Ishikawa (cell line): ENCODE measurements at regions not wholly inside any gene's neighbourhood (a gene's known extent, or its start where the extent isn't known, plus 50 kb on each side); places are given as distances from the start of the nearest gene placed in this dataset.

Experiments used
- CEBPB ChIP-seq: IDR thresholded peaks from 2 replicates; pipeline ENCODE4 v1.6.1; 2012
- CREB1 ChIP-seq: IDR thresholded peaks from 2 replicates; pipeline ENCODE4 v1.6.1; 2012; ENCODE audit warnings: low read depth
- EGR1 ChIP-seq: IDR thresholded peaks from 2 replicates; pipeline ENCODE4 v1.6.1; 2012
- EP300 ChIP-seq: IDR thresholded peaks from 2 replicates; pipeline ENCODE4 v1.6.1; 2012; ENCODE audit warnings: borderline replicate concordance
- FOXM1 ChIP-seq: IDR thresholded peaks from 2 replicates; pipeline ENCODE4 v1.6.1; 2012; ENCODE audit warnings: low read depth, borderline replicate concordance
- MAX ChIP-seq: IDR thresholded peaks from 2 replicates; pipeline ENCODE4 v1.6.1; 2012
- NFIC ChIP-seq: IDR thresholded peaks from 2 replicates; pipeline ENCODE4 v1.6.1; 2012
- RAD21 ChIP-seq: IDR thresholded peaks from 2 replicates; pipeline ENCODE4 v1.6.1; 2012; ENCODE audit warnings: low read depth
- REST ChIP-seq: IDR thresholded peaks from 2 replicates; pipeline ENCODE4 v1.6.1; 2012; ENCODE audit warnings: low read depth, mild to moderate bottlenecking
- TAF1 ChIP-seq: IDR thresholded peaks from 2 replicates; pipeline ENCODE4 v1.6.1; 2012; ENCODE audit warnings: low read depth, mild to moderate bottlenecking
- TCF12 ChIP-seq: IDR thresholded peaks from 2 replicates; pipeline ENCODE4 v1.6.1; 2012; ENCODE audit warnings: low read depth
- TEAD4 ChIP-seq: IDR thresholded peaks from 2 replicates; pipeline ENCODE4 v1.6.1; 2012
- USF1 ChIP-seq: IDR thresholded peaks from 2 replicates; pipeline ENCODE4 v1.6.1; 2012
- YY1 ChIP-seq: IDR thresholded peaks from 2 replicates; pipeline ENCODE4 v1.6.1; 2012; ENCODE audit warnings: low read depth
- ZBTB7A ChIP-seq: IDR thresholded peaks from 2 replicates; pipeline ENCODE4 v1.6.1; 2012; ENCODE audit warnings: low read depth

GRCh38 chr10:64458306-64458705 lies 937.1 kb downstream of the REEP3 start:
- TF ChIP-seq MAX (no peak), RAD21 (no peak), TAF1 (no peak), CREB1 (no peak), REST (no peak), NFIC (no peak), EP300 (no peak), EGR1 (no peak), ZBTB7A (no peak), FOXM1 (no peak), USF1 (no peak), TCF12 (no peak), CEBPB (no peak), YY1 (no peak), TEAD4 (no peak)

GRCh38 chr10:64463406-64463805 lies 942.2 kb downstream of the REEP3 start:
- TF ChIP-seq NFIC (no peak), TEAD4 (no peak), ZBTB7A (no peak), RAD21 (no peak), YY1 (no peak), TAF1 (no peak), EP300 (no peak), TCF12 (no peak), CREB1 (no peak), USF1 (no peak), CEBPB (no peak), REST (no peak), FOXM1 (no peak), MAX (no peak), EGR1 (no peak)

GRCh38 chr10:64465653-64466052 lies 944.5 kb downstream of the REEP3 start:
- TF ChIP-seq EGR1: no peak
- no peak for TF ChIP-seq CREB1
- TF ChIP-seq ZBTB7A: no peak
- no peak for TF ChIP-seq RAD21
- TF ChIP-seq TEAD4: no peak
- no peak for TF ChIP-seq CEBPB
- no peak for TF ChIP-seq USF1
- TF ChIP-seq YY1: no peak
- no peak for TF ChIP-seq MAX
- TF ChIP-seq FOXM1: no peak
- TF ChIP-seq TAF1: no peak
- no peak for TF ChIP-seq TCF12
- no peak for TF ChIP-seq REST
- TF ChIP-seq EP300: no peak

GRCh38 chr10:64468219-64468618 lies 947.0 kb downstream of the REEP3 start:
- no peak for TF ChIP-seq RAD21

- TF ChIP-seq CEBPB: no peak
- no peak for TF ChIP-seq NFIC
- TF ChIP-seq USF1: no peak
- no peak for TF ChIP-seq CREB1
- TF ChIP-seq FOXM1: no peak
Observed at GRCh38 chr10:64476506-64476905, 955.3 kb downstream of the REEP3 start.
